ENCODE measurements at regions not wholly inside any gene's neighbourhood (a gene's known extent, or its start where the extent isn't known, plus 50 kb on each side); places are given as distances from the start of the nearest gene placed in this dataset.
"Not testable (repeated sequence)": the region's sequence is repeated elsewhere in the genome, so short reads cannot be mapped to it uniquely, and the experiment has no call there.

- no peak for DNase-seq (ENCODE audit: low spot score)
These were observed 133.7 kb downstream of the ATL2 start for GRCh38 chr2:38243186-38243880.

GRCh38 chr2:38239452-38239851, 137.6 kb downstream of the ATL2 start:
- no peak for DNase-seq (ENCODE audit: low spot score)

- DNase-seq (ENCODE audit: low spot score): not testable (repeated sequence)
These were observed 138.4 kb downstream of the ATL2 start for GRCh38 chr2:38238705-38239104.

- DNase-seq (ENCODE audit: low spot score): no peak
These were observed 139.8 kb downstream of the ATL2 start for GRCh38 chr2:38237311-38237710.

GRCh38 chr2:38233231-38233983, 143.7 kb downstream of the ATL2 start:
- no peak for DNase-seq (ENCODE audit: low spot score)

- no peak for DNase-seq (ENCODE audit: low spot score)
These were observed 144.6 kb downstream of the ATL2 start for GRCh38 chr2:38232454-38232853.

GRCh38 chr2:38230756-38231155, 146.3 kb downstream of the ATL2 start:
- no peak for DNase-seq (ENCODE audit: low spot score)

GRCh38 chr2:38228753-38229152, 148.3 kb downstream of the ATL2 start:
- no peak for DNase-seq (ENCODE audit: low spot score)

GRCh38 chr2:38224821-38225437, 149.0 kb upstream of the CYP1B1 start:
- DNase-seq (ENCODE audit: low spot score): no peak

GRCh38 chr2:38224181-38224580, 148.2 kb upstream of the CYP1B1 start:
- no peak for DNase-seq (ENCODE audit: low spot score)

- DNase-seq (ENCODE audit: low spot score): no peak
These were observed 147.3 kb upstream of the CYP1B1 start for GRCh38 chr2:38223256-38223655.

GRCh38 chr2:38220164-38220563, 144.2 kb upstream of the CYP1B1 start:
- no peak for DNase-seq (ENCODE audit: low spot score)

GRCh38 chr2:38218995-38219394, 143.0 kb upstream of the CYP1B1 start:
- no peak for DNase-seq (ENCODE audit: low spot score)

GRCh38 chr2:38218591-38218991, 142.6 kb upstream of the CYP1B1 start:
- no peak for DNase-seq (ENCODE audit: low spot score)

- no peak for DNase-seq (ENCODE audit: low spot score)
These were observed 141.6 kb upstream of the CYP1B1 start for GRCh38 chr2:38217401-38218188.

- DNase-seq (ENCODE audit: low spot score): no peak
These were observed 140.9 kb upstream of the CYP1B1 start for GRCh38 chr2:38216886-38217285.

- no peak for DNase-seq (ENCODE audit: low spot score)
These were observed 140.0 kb upstream of the CYP1B1 start for GRCh38 chr2:38215993-38216392.

- DNase-seq (ENCODE audit: low spot score): no peak
These were observed 139.6 kb upstream of the CYP1B1 start for GRCh38 chr2:38215522-38215921.

GRCh38 chr2:38214209-38214717, 138.3 kb upstream of the CYP1B1 start:
- DNase-seq (ENCODE audit: low spot score): no peak

- DNase-seq (ENCODE audit: low spot score): no peak
These were observed 137.7 kb upstream of the CYP1B1 start for GRCh38 chr2:38213619-38214167.

- DNase-seq (ENCODE audit: low spot score): no peak
These were observed 136.4 kb upstream of the CYP1B1 start for GRCh38 chr2:38212312-38212711.

GRCh38 chr2:38207168-38207567, 131.2 kb upstream of the CYP1B1 start:
- DNase-seq (ENCODE audit: low spot score): no peak

Data from germinal center (tissue), 1 donor.